Neural cell (in vitro differentiated cells): ENCODE measurements at regions not wholly inside any gene's neighbourhood (a gene's known extent, or its start where the extent isn't known, plus 50 kb on each side); places are given as distances from the start of the nearest gene placed in this dataset.

Experiments used
- CTCF ChIP-seq: fragments of 450-650 bp; IDR thresholded peaks from 2 replicates; pipeline ENCODE4 v1.5.1; 2014; ENCODE audit warnings: antibody characterized with exemption, mild to moderate bottlenecking, moderate library complexity; ENCODE audit not compliant: poor library complexity, severe bottlenecking
- EP300 ChIP-seq: fragments of 450-650 bp; conservative IDR thresholded peaks from 2 replicates; pipeline ENCODE4 v1.6.1; 2014; ENCODE audit warnings: antibody characterized with exemption, mild to moderate bottlenecking, moderate library complexity; ENCODE audit not compliant: poor library complexity, severe bottlenecking
- EZH2 ChIP-seq: fragments of 200-600, 300-800 bp; shearing (Covaris generic), sonication (generic); IDR thresholded peaks from 2 replicates; pipeline ENCODE4 v1.6.1; 2014; ENCODE audit warnings: antibody characterized with exemption, low read length, borderline replicate concordance, mild to moderate bottlenecking; ENCODE audit not compliant: insufficient read depth, poor library complexity, severe bottlenecking
- POLR2AphosphoS5 ChIP-seq: IDR thresholded peaks from 2 replicates; pipeline ENCODE4 v1.6.1; 2012
- RAD21 ChIP-seq: fragments of 450-650 bp; conservative IDR thresholded peaks from 2 replicates; pipeline ENCODE4 v1.6.1; 2014; ENCODE audit warnings: antibody characterized with exemption, mild to moderate bottlenecking, moderate library complexity
- REST ChIP-seq: IDR thresholded peaks from 2 replicates; pipeline ENCODE4 v1.6.1; 2012; ENCODE audit warnings: borderline replicate concordance
- TAF1 ChIP-seq: IDR thresholded peaks from 2 replicates; pipeline ENCODE4 v1.6.1; 2012; ENCODE audit warnings: low read depth

GRCh38 chr5:42877431-42877830 lies 65.7 kb upstream of the SELENOP start:
- no peak for TF ChIP-seq CTCF
- TF ChIP-seq REST, result no peak
- no peak for TF ChIP-seq POLR2AphosphoS5
- no peak for TF ChIP-seq EZH2
- no peak for TF ChIP-seq EP300
- no peak for TF ChIP-seq TAF1
- no peak for TF ChIP-seq RAD21
